HG03196 (cell line): ENCODE measurements at regions not wholly inside any gene's neighbourhood (a gene's known extent, or its start where the extent isn't known, plus 50 kb on each side); places are given as distances from the start of the nearest gene placed in this dataset.
"Not testable (repeated sequence)": the region's sequence is repeated elsewhere in the genome, so short reads cannot be mapped to it uniquely, and the experiment has no call there.

ENCODE experiments used
- ATAC-seq: cut with Tn5 transposase; IDR thresholded peaks from one replicate; pipeline ENCODE4 v1.9.1; 2021; ENCODE audit not compliant: unreplicated experiment

GRCh38 chr5:124054564-124054963 lies 542.6 kb downstream of the CSNK1G3 start:
- ATAC-seq: no peak

GRCh38 chr5:124053340-124053739 lies 541.4 kb downstream of the CSNK1G3 start:
- ATAC-seq: no peak

GRCh38 chr5:124052201-124052600 lies 540.2 kb downstream of the CSNK1G3 start:
- ATAC-seq: no peak

- no peak for ATAC-seq
Observed at GRCh38 chr5:124050120-124050770, 538.3 kb downstream of the CSNK1G3 start.

GRCh38 chr5:124045412-124045811 lies 533.4 kb downstream of the CSNK1G3 start:
- no peak for ATAC-seq

GRCh38 chr5:124044613-124045012 lies 532.6 kb downstream of the CSNK1G3 start:
- no peak for ATAC-seq

DNA sequence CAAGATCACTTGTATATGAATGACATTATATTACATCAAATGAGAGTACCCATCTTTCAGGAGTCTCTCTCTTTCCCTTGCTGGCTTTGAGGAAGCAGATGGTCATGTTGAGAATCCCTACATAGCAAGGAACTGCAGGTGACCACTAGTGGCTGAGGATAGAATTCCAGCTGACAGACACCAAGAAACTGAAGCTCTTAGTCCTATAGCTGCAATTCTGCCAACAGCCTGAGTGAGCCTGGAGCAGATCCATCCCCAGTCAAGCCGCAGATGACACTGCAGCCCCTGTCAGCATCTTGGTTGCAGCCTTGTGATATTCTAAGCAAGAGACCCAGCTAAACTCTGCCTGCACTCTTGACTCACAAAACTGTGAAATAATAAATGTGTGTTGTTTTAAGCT lies 531.5 kb downstream of the CSNK1G3 start:
- ATAC-seq: no peak

DNA sequence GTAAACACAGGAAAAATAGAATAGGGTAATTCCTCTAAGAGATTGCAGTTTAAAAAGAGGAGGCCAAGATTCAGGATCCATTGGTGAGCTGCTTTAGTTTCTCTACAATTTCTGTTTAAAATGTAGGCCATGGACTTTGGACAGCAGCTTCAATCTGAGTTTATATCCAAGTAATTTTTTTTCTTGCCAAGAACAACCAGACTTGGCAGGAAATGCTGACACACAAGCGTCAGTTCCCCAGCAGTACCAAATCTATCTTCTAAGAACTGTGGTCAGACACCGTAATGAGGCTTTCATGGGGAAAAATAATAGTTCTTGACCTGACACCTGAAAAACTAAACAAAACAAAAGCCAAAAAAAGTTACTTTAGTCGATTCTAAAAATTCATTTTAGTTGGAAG lies 528.8 kb downstream of the CSNK1G3 start:
- no peak for ATAC-seq

DNA sequence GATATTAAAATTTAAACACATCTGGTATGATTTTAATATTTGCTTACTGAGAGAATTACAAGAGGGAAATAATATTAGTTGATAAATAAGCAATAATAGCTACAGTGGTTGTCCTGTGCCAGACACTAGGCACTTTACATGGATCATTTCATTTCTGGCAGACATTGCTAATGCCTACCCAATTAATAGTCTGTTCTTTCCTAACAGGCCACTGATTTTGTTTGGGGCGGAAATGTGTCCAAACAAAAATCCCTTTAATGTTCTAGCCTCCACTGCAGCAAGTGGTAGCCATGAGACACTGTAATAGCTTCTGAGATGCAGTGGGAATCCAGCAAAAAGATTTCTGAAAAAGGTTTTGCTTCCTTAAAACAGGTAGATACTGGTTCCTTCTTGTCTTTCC lies 527.4 kb downstream of the CSNK1G3 start:
- ATAC-seq: no peak

DNA sequence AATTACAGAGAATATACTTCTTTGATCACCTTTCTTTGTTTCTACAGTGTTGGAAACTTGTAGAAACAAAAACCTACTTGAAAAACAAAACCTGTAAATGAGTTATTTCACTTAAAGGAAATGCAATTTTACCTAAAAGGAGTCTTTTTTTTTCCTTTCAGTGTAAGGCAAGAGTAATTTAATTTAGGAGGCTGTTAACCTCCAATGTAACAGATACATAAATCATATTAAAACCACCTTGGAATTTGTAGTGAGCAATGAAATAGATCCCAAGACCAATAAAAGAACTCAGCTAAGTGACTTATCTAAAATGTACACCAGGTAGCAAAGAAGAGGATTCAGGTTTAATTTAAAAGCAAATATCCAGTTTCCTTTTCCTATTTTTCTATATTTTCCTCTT lies 524.8 kb downstream of the CSNK1G3 start:
- no peak for ATAC-seq

DNA sequence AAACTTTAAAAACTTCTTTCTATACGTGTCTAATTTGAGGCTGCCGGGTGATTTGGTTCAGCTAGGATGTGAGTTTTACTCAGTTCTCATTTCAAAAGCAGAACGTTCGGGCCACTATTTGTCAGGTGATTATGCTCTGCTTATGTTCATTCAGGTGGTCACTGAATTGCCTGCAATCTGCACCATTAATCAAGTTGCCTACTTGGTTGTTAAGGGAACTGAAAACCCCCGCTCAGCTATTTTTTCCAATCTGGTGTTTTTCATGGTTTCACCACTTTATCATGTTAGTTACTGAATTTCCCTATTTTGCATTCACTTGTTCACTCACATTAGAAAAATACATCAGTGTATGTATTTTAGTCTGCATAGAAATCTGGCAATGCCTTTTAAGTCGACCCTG lies 523.0 kb downstream of the CSNK1G3 start:
- peak; percentile 96 for ATAC-seq

DNA sequence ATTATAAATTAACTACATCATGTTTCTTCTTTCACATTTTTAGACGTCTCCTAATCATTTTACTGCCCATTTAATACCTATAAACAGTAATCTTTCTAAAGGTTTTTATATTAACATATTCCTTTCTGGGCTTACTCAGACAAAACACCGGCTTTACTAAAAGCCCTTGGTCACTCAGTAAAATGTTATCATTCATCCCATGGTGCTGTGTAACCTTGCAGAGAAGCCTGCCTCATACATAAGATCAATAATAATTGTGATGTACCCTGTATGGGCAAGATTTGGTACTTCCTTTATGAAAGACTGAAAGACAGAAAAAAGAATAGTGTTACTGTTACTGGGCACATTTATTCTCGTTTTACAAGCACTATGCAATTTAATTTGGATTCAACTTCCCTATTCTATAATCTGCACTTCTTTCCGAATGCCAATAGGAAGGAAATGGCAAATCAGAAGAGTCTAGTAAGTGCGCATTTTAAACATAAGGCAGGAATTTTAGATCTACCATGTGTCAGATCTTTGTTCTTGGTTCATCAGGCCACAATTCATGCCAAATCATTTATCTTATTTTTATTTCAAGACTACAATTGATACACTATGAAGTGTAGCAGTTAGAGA lies 522.2 kb downstream of the CSNK1G3 start:
- no peak for ATAC-seq

- ATAC-seq: no peak
Observed at GRCh38 chr5:124030043-124030491, 518.1 kb downstream of the CSNK1G3 start.

DNA sequence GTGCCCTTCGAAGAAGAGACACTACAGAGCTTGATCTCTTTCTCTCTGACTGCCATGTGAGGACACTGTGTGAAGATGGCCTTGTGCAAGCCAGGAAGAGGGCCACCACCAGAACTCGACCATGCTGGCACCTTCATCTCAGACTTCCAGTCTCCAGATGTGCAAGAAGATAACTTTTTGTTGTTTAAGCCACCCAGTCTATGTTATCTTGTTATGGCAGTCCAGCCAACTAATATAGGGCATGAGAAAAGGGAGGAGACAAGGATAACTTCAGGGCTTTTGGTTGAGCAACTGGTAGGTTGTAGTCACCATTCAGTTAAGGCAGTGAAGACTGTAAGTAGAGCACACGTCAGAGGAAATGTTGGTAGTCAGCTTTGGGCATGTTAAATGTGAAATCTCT lies 515.5 kb downstream of the CSNK1G3 start:
- no peak for ATAC-seq

- no peak for ATAC-seq
Observed at GRCh38 chr5:124025306-124025845, 513.4 kb downstream of the CSNK1G3 start.

- ATAC-seq: no peak
Observed at GRCh38 chr5:124022966-124023365, 511.0 kb downstream of the CSNK1G3 start.

GRCh38 chr5:124021776-124022175 lies 509.8 kb downstream of the CSNK1G3 start:
- no peak for ATAC-seq

DNA sequence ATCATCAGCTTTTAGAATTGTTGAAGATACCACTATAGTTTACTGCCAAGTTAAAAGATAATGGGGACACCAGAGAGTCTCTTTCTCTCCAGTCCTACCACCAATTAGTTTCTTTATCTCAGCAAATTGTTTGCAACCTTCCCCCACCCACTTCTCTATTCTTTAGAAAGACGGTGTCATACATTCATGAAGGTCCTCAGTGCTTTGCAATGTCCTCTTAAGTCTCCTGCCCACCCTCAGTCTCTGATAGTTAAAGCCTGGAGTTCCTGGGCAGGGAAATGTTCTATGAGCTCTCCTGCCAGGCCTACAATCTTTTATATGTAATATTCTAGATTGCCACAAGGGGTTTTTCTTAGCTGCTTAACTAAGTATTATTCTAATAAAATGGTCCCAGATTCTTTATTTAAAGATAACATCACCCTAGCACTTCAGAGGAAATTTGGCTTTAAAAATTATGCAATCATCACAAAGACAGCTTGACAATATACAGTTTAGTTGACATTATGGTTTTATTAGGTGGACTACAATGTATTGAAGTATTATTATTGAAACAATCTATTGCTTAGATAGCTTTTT lies 509.2 kb downstream of the CSNK1G3 start:
- ATAC-seq: no peak

DNA sequence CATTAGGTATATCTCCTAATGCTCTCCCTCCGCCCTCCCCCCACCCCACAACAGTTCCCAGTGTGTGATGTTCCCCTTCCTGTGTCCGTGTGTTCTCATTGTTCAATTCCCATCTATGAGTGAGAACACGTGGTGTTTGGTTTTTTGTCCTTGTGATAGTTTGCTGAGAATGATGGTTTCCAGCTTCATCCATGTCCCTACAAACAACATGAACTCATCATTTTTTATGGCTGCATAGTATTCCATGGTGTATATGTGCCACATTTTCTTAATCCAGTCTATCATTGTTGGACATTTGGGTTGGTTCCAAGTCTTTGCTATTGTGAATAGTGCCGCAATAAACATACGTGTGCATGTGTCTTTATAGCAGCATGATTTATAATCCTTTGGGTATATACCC lies 505.3 kb downstream of the CSNK1G3 start:
- not testable (repeated sequence) for ATAC-seq

DNA sequence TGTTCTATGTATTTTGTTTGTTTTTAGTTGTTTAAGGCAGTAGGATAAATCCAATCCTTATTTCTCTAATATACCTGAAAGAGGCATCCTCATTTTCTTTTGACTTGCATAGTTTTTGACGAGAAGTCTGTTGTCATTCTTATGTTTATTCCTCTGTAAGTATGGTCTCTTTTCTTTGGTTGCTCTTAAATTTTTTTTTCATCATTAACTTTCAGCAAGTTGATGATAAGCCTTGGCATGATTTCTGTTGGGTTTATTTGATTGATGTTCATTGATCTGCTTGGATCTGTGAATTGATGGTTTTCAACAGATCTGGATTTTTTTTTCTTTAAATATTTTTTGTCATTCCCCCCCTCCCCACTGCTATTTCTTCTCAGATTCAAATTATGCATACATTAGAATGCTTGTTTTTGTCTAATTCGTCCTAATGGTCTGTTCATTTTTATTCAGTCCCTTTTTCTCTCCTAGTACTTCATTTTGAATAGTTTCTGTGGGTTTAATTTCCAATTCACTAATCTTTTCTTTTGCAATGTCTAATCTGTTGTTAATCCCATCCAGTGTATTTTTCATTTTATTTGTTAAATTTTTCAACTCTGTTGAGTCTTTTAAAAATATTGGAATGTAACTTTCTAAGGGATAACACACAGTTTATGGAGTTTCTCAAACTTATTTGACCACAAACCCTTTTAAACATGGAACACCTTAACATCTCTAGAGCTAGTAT lies 495.9 kb downstream of the CSNK1G3 start:
- no peak for ATAC-seq

DNA sequence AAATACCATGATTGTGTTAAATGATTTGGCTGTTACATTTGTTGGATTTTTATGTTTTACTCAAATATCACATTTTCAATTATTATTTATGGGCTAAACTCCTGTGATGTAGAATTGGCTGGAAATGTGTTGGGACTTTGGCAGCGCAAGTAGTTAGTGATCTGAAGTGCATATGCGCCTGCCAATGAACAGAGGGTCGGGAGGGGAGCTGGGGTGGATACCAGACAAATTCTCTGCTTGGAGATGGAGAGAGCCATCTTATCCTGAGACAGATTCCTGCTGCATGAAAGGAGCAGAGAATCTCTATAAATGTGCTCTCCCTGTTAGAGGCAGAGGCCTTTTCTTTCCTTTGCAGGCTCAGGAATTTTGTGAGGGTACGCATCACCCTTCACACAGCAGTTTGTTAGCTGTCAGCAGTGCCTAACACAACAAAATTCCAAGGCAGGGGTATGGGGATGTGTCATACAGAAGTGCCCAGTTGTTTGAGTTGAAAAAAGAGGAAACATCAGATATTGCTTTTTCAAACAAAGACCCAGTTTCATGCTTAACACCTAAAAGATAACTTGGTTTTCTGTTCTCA lies 489.1 kb downstream of the CSNK1G3 start:
- no peak for ATAC-seq
